HG02763 (cell line): ENCODE measurements at regions not wholly inside any gene's neighbourhood (a gene's known extent, or its start where the extent isn't known, plus 50 kb on each side); places are given as distances from the start of the nearest gene placed in this dataset.

Source experiments
- ATAC-seq: cut with Tn5 transposase; IDR thresholded peaks from one replicate; pipeline ENCODE4 v1.9.1; 2021; ENCODE audit warnings: mild to moderate bottlenecking, moderate library complexity; ENCODE audit not compliant: unreplicated experiment

DNA sequence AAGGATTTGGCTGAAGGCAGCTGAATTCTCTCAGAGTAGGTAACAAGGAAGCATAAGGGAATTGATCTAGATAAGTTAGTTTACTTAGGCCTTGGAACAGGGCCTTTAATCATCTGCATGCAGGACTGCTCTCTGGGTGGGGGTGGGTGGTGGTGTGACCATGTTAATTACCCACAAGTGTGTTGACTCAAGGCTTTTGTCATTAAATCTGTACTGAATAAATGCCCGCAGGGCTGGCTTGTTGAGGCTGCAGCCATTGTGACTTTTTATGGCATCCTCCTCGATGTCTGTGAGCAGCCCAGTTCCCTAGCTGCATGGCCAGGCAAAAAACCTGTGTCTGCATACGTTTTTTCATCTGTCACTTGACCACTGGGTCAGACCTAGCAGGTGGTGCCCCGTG lies 63.5 kb upstream of the ASCC3 start:
- ATAC-seq, result no peak

GRCh38 chr6:100946021-100946540 lies 65.0 kb upstream of the ASCC3 start:
- no peak for ATAC-seq

- no peak for ATAC-seq
These were observed 65.6 kb upstream of the ASCC3 start for GRCh38 chr6:100946711-100947110.

DNA sequence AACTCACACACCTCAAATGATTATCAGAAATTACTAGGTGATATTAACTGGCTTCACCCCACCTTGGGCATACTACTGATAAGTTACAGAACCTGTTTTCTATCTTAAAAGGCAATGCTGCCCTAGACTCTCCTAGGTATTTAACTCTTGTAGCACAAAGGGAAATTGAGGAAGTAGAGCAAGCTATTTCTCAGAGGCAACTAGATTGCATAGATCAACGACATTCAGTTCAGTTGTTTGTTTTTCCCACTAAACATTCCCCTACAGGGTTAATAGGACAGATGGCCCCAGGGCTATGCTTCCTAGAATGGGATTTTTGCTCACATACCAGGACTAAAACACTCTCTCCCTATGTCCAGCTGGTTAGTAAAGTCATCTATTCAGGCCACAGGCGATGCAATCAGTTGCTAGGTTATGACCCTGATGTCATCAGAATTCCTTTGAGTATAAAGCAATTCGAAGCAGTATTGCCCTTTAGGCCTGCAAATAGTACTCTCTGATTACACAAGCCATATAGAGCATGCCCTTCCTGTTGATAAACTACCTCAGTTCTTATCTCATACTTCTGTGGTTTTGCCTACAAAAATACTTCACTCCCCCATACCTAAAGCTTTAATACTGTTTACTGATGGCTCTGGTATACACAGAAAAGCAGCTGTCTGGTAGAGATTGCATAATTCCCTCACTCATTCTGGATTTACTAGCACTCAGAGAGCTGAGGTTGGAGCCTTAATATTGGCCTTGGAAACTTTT lies 67.4 kb upstream of the ASCC3 start:
- no peak for ATAC-seq

DNA sequence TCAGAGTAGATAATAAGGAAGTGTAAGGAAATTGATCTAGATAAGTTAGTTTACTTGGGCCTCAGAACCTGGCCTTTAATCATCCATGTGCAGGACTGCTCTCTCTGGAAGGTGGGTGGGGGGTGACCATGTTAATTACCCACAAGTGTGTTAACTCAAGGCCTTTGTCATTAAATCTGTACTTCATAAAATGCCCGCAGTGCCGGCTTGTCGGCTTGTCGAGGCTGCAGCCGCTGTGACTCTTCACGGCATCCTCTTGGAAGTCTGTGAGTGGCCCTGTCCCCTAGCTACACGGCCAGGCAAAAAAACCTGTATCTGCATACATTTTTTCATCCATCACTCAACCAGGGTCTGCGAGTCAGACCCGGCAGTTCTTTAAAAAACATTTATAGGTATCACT lies 70.9 kb upstream of the ASCC3 start:
- no peak for ATAC-seq

DNA sequence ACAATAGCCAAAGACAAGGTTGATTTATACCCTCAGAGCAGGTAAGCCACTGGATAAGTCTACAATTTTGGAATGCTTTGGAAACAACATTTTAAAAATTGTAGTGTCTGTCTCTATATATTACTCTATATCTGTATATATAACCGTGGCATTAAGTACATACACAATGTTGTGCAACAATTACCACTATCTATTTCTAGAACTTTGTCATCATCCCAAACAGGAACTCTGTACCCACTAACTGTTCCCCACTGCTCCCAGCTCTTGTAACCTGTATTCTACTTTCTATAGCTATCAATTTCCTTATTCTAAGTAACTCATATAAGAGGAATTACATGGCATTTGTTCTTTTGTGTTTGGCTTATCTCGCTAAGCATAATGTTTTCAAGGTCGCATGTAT lies 78.2 kb upstream of the ASCC3 start:
- ATAC-seq, result no peak

- ATAC-seq, result no peak
These were observed 81.3 kb upstream of the ASCC3 start for GRCh38 chr6:100962466-100962865.

DNA sequence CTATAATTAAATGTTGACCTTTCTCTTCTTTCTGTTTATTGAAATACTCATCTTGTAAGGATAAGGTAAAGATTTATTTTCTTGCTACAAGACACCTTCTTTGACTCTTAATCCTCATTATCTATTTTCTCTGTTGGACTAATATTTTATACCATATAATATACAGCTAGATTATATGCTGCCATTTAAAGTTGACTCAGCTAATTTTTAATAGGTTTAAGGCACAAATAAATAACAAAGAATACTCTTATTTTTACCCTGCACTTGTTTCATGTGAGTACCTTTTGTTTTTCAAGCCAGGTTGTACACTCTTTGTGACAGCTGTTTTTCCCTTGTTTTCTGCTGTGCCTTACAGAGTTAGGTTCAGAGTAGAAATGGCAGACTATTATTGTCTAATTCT lies 83.9 kb upstream of the ASCC3 start:
- no peak for ATAC-seq

- no peak for ATAC-seq
These were observed 87.8 kb upstream of the ASCC3 start for GRCh38 chr6:100968949-100969348.

DNA sequence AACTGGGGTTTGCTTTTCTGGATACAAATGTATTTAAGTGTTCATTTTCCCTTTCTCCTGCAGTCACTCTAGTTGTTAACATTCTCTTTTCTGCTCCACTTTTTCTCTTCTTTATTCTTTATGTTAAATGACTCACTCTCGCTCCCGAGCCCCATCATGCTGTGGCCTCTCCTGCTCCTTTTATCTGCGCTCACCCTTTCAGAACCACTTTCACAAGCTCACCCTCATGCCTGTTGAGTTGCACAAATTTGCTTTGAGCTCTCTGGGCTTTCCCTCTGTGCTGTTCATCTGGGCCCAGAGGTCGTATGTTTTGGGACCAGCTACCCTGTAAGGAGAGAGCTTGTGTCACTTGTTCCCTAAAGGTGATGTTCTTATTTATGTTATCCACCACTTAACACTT lies 98.1 kb upstream of the ASCC3 start:
- no peak for ATAC-seq

DNA sequence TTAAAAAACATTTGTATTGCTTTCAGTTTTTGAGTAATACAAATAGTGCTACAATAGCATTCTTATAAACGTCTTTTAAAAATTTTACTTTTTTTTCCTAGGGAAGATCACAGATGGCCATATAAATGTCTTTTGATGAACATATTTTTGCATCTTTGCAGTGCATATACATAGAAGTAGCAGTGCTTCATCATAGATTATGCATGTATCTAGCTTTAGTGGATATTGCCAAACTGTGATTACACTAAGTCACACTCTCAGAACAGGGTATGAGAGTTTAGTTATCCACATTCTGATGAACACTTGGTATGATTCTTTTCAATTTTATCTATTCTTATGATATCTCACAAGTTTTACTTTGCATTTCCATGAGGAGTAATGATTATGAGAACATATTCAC lies 99.8 kb upstream of the ASCC3 start:
- no peak for ATAC-seq

DNA sequence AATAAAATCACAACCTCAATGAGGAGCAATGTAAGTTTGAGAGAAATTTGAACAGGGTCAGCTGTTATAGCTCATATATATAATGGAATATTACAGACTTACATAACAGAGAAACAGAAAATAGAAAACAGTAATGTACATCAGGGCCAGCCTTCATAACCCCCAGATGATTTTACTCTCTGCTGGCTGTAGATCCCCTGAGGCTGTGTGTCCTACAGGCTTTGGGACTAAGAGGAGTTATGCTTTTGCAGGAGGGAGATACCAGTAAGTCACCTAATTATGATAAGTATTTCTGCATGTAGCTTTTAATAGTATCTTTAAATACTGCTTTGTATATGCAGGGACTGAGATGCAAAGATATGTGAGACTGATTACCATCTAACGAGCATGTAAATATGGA lies 105.8 kb upstream of the ASCC3 start:
- ATAC-seq, result no peak

- no peak for ATAC-seq
These were observed 106.4 kb upstream of the ASCC3 start for GRCh38 chr6:100987556-100987955.

- no peak for ATAC-seq
These were observed 107.4 kb upstream of the ASCC3 start for GRCh38 chr6:100988391-100988984.

DNA sequence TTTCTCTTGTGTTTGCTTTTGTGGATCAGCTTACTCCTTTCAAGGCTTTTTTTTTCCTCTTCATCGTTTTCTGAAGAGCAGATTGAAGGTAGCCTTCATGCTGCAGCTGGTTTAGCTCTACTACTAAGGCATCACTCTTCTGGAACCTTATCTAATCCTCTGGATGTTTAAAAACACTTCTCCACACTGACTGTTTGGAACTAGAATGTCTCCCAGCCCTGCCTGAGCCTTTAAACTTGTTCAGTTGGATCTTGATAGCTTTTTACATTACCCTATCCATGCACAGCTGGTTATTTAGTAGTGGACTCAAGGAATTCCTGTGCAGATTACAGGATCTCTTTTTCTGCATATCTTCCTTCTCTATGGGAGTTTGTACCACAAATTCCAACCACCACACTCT lies 108.9 kb upstream of the ASCC3 start:
- ATAC-seq, result no peak

DNA sequence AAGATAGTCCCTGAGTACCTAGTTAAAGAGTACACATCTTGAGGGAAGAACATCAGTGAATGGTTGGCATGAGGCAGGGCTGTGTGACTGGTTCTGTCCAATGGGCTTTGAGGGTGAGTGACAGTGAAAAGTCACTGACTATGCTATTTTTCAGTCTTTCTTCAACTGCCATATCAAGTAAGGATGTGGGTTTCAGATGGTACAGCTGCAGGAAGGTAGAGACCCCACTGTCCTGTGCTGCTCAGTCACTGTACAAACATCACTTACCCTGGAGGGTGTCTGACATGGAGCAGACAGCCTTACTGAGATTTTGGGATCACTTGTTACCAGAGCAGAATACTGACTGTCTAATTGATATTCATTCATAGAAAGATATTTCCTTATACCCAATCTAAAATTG lies 115.3 kb upstream of the ASCC3 start:
- ATAC-seq, result no peak

DNA sequence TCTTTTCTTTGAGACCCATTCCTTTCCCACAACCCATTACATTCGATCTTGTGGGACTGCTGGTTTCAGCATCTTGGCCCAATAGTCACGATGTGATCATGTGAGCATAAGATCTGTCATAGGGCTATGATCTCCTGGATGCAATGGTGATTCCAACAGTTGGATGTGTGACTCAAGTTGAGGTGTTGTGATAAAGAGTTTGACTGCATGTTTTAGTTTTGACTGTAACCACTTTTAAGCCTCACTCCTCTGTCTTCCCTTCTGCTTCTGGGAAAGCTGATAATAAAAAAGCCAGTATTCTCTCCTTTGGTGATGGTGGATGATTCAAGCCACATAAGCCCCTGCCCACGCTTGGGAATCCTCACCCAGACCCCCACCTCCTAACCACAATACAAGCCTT lies 117.0 kb upstream of the ASCC3 start:
- no peak for ATAC-seq

DNA sequence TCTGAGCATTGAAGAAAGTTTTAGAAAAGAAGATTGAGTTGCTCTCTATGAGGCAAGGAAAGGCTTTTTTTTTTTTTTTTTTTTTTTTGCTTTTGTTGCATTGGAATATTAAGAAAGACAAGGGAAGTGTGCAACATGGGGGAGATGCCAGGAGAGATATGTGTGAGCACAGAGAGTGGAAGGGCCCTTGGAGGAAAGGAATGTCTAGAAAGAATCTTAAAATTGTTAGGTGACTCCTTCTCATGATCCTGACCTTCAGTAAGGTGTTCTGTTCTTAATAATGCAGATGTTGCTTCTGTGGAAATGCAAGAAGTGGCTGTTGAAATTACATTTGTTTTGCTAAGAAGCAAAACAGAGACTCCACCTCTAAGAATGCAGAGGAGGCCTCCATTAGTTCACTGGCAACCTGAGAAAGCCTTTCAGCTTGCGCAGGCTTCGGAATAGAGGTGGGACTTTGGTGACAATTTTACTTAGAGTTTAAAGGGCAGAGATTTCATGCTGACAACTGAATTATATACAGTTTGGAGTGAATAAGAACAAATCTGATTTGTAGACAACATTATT lies 118.0 kb upstream of the ASCC3 start:
- ATAC-seq, result no peak

- no peak for ATAC-seq
These were observed 119.2 kb upstream of the ASCC3 start for GRCh38 chr6:101000341-101000740.

DNA sequence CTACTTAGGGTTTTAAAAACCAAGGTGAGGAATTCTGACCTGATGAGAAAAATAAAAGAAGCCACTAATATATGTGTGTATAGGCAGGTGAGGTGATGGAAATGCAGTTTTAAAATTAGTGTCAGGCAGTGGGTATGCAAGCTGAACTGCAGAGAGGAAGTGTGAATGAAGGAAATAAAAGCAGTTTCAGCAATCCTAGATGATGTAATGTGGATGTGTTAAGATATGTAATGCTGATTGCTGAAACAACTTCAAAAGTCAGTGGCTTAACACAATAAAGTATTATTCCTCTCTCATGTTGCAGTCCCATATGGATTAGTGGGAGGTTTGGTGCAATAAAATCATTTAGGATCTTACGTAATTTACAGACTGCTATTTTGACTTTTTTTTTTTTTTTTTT lies 119.9 kb upstream of the ASCC3 start:
- ATAC-seq, result no peak

GRCh38 chr6:101001607-101002006 lies 120.5 kb upstream of the ASCC3 start:
- no peak for ATAC-seq

DNA sequence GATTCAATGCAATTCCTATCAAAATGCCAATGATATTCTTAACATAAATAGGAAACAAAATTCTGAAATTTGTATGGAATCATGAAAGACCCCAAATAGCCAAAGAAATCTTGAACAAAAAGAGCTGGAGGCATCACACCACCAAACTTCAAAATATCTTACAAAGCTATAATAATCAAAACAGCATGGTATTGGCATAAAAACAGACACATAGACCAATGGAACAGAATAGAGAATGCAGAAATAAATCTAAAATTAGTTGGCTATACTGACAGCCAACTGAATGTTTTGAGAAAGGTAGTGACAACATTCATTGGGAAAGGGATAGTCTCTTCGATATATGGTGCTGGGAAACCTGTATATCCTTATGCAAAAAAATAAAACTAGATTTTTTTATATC lies 121.9 kb upstream of the ASCC3 start:
- ATAC-seq, result no peak
